AG08395 (cell line): ENCODE measurements at regions not wholly inside any gene's neighbourhood (a gene's known extent, or its start where the extent isn't known, plus 50 kb on each side); places are given as distances from the start of the nearest gene placed in this dataset.

Experiments used
- DNase-seq: peaks from one replicate; pipeline ENCODE4 v3.0.0; 2012; ENCODE audit warnings: mixed read lengths, low spot score

- DNase-seq: no peak
Measured at GRCh38 chr15:92224843-92225242, 168.8 kb upstream of the ST8SIA2 start.

- peak; percentile 34 for DNase-seq
Measured at GRCh38 chr15:92226020-92226612, 167.6 kb upstream of the ST8SIA2 start.

GRCh38 chr15:92228830-92229229 is 164.9 kb upstream of the ST8SIA2 start:
- no peak for DNase-seq

- no peak for DNase-seq
Measured at GRCh38 chr15:92231461-92231860, 162.2 kb upstream of the ST8SIA2 start.

- DNase-seq: no peak
Measured at GRCh38 chr15:92232317-92232716, 161.4 kb upstream of the ST8SIA2 start.

GRCh38 chr15:92232876-92233275 is 160.8 kb upstream of the ST8SIA2 start:
- no peak for DNase-seq

GRCh38 chr15:92243227-92243626 is 150.5 kb upstream of the ST8SIA2 start:
- DNase-seq: no peak

- DNase-seq: no peak
Measured at GRCh38 chr15:92244703-92245102, 149.0 kb upstream of the ST8SIA2 start.

- no peak for DNase-seq
Measured at GRCh38 chr15:92247649-92248242, 145.9 kb upstream of the ST8SIA2 start.

GRCh38 chr15:92266796-92267685 is 126.6 kb upstream of the ST8SIA2 start:
- DNase-seq: no peak

GRCh38 chr15:92268900-92269299 is 124.8 kb upstream of the ST8SIA2 start:
- DNase-seq: no peak

- no peak for DNase-seq
Measured at GRCh38 chr15:92271179-92271578, 122.5 kb upstream of the ST8SIA2 start.

- no peak for DNase-seq
Measured at GRCh38 chr15:92272106-92272505, 121.6 kb upstream of the ST8SIA2 start.

- DNase-seq: no peak
Measured at GRCh38 chr15:92273286-92273685, 120.4 kb upstream of the ST8SIA2 start.

GRCh38 chr15:92273723-92274122 is 120.0 kb upstream of the ST8SIA2 start:
- DNase-seq: no peak

- peak; percentile 33 for DNase-seq
Measured at GRCh38 chr15:92277776-92278175, 115.9 kb upstream of the ST8SIA2 start.

GRCh38 chr15:92283813-92284212 is 109.9 kb upstream of the ST8SIA2 start:
- DNase-seq: no peak

- no peak for DNase-seq
Measured at GRCh38 chr15:92288755-92289154, 104.9 kb upstream of the ST8SIA2 start.

- no peak for DNase-seq
Measured at GRCh38 chr15:92289733-92290132, 103.9 kb upstream of the ST8SIA2 start.

GRCh38 chr15:92290359-92290992 is 103.2 kb upstream of the ST8SIA2 start:
- no peak for DNase-seq

GRCh38 chr15:92291900-92292299 is 101.8 kb upstream of the ST8SIA2 start:
- no peak for DNase-seq

- DNase-seq: no peak
Measured at GRCh38 chr15:92294759-92295158, 98.9 kb upstream of the ST8SIA2 start.
